HL-60 (cell line): ENCODE measurements at regions not wholly inside any gene's neighbourhood (a gene's known extent, or its start where the extent isn't known, plus 50 kb on each side); places are given as distances from the start of the nearest gene placed in this dataset.

Experiments
- DNase-seq, 2 experiments: peaks; one replicate each; pipeline ENCODE4 v3.0.0-alpha.2; 2010 to 2020; ENCODE audit warnings: low read depth in 1 of 2, low spot score in 1 of 2
- H3K27ac ChIP-seq: fragments of 250-450 bp; sonication (Bioruptor Pico); replicated peaks from 2 replicates; pipeline ENCODE4 v1.5.1; 2020; ENCODE audit warnings: mild to moderate bottlenecking, moderate library complexity
- H3K27me3 ChIP-seq: fragments of 250-450 bp; sonication (Bioruptor Pico); 2 replicates; pipeline ENCODE4 v1.5.1; 2021; ENCODE audit warnings: mild to moderate bottlenecking, moderate library complexity; ENCODE audit not compliant: insufficient read depth, poor library complexity, severe bottlenecking
- H3K4me3 ChIP-seq: replicated peaks from 2 replicates; pipeline ENCODE4 v1.5.1; 2011; ENCODE audit warnings: mild to moderate bottlenecking, control low read depth, low read length; ENCODE audit not compliant: insufficient read depth
- CTCF ChIP-seq: IDR thresholded peaks from one replicate; pipeline ENCODE4 v1.5.1; 2011; ENCODE audit warnings: low read length, control low read depth, inconsistent platforms; ENCODE audit not compliant: insufficient read depth
- GABPA ChIP-seq: IDR thresholded peaks from 2 replicates; pipeline ENCODE4 v1.6.1; 2012; ENCODE audit warnings: low read depth
- POLR2AphosphoS5 ChIP-seq: IDR thresholded peaks from 2 replicates; pipeline ENCODE4 v1.6.1; 2012; ENCODE audit warnings: low read depth
- REST ChIP-seq: IDR thresholded peaks from 2 replicates; pipeline ENCODE4 v1.6.1; 2012; ENCODE audit warnings: low read depth; ENCODE audit not compliant: insufficient replicate concordance
- SPI1 ChIP-seq: IDR thresholded peaks from 2 replicates; pipeline ENCODE4 v1.6.1; 2012; ENCODE audit warnings: low read depth, mild to moderate bottlenecking, borderline replicate concordance

GRCh38 chr14:62269204-62269603 is 507.0 kb downstream of the SNAPC1 start:
- Histone ChIP-seq H3K4me3 (no peak overlapping the region), H3K27ac (no peak overlapping the region), H3K27me3 (peaks cover 3% of the 10 kb centered on the region)
- DNase-seq = no peak
- TF ChIP-seq POLR2AphosphoS5 = no peak
- no peak for TF ChIP-seq GABPA
- no peak for TF ChIP-seq SPI1
- no peak for TF ChIP-seq CTCF
- no peak for TF ChIP-seq REST

GRCh38 chr14:62270236-62270635 is 508.0 kb downstream of the SNAPC1 start:
- TF ChIP-seq CTCF (no peak), REST (no peak), GABPA (no peak), SPI1 (no peak), POLR2AphosphoS5 (no peak)
- Histone ChIP-seq H3K27me3 (peaks cover 3% of the 10 kb centered on the region), H3K27ac (no peak overlapping the region), H3K4me3 (no peak overlapping the region)
- no peak for DNase-seq

- DNase-seq = no peak
- H3K4me3 ChIP-seq = no peak overlapping the region
- no peak overlapping the region for H3K27ac ChIP-seq
- H3K27me3 ChIP-seq = no peaks in the 10 kb centered on the region
- TF ChIP-seq GABPA (no peak), REST (no peak), CTCF (no peak), SPI1 (no peak), POLR2AphosphoS5 (no peak)
These were observed 518.1 kb downstream of the SNAPC1 start for GRCh38 chr14:62280366-62280765.
